MM.1S (cell line): ENCODE measurements at regions not wholly inside any gene's neighbourhood (a gene's known extent, or its start where the extent isn't known, plus 50 kb on each side); places are given as distances from the start of the nearest gene placed in this dataset.

Source experiments
- EZH2 ChIP-seq: fragments of 300-600 bp; sonication (generic); optimal IDR thresholded peaks from 2 replicates; pipeline ENCODE3; 2017; ENCODE audit warnings: low read depth, mild to moderate bottlenecking, antibody characterized with exemption, low read length, mixed read lengths
- EZH2phosphoT487 ChIP-seq: fragments of 300-600 bp; sonication (generic); IDR thresholded peaks from 2 replicates; pipeline ENCODE4 v1.6.1; 2018; ENCODE audit warnings: antibody characterized with exemption, low read length
- TF ChIP-seq, protein P1 (sequence below): fragments of 300-600 bp; sonication (generic); IDR thresholded peaks from 2 replicates; pipeline ENCODE4 v1.5.1; 2016; ENCODE audit warnings: antibody characterized with exemption, low read length, mixed read lengths

DNA sequence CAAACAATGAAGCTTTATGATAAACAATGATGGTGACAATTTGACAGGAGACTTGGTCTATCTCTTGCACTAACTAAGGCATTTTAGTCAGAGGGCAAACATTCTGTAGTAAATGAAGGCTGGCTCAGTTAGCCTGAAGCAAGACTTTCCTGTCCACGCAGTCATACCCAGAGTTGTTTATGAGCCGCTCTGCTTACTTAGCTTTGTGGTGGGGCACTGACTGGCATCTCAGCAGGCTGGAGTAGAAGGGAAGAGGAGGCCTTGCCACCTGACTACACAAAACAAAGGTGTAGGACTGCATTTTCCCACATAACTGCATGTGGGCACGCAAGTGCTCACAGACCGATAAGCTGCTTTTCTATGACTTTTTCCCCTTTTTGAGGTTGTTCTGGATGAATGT lies 133.7 kb upstream of the EPB41L4A start:
- TF ChIP-seq, protein P1, sequence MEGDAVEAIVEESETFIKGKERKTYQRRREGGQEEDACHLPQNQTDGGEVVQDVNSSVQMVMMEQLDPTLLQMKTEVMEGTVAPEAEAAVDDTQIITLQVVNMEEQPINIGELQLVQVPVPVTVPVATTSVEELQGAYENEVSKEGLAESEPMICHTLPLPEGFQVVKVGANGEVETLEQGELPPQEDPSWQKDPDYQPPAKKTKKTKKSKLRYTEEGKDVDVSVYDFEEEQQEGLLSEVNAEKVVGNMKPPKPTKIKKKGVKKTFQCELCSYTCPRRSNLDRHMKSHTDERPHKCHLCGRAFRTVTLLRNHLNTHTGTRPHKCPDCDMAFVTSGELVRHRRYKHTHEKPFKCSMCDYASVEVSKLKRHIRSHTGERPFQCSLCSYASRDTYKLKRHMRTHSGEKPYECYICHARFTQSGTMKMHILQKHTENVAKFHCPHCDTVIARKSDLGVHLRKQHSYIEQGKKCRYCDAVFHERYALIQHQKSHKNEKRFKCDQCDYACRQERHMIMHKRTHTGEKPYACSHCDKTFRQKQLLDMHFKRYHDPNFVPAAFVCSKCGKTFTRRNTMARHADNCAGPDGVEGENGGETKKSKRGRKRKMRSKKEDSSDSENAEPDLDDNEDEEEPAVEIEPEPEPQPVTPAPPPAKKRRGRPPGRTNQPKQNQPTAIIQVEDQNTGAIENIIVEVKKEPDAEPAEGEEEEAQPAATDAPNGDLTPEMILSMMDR, result no peak
- no peak for TF ChIP-seq EZH2
- no peak for TF ChIP-seq EZH2phosphoT487
